GM23338 (cell line): ENCODE measurements at regions not wholly inside any gene's neighbourhood (a gene's known extent, or its start where the extent isn't known, plus 50 kb on each side); places are given as distances from the start of the nearest gene placed in this dataset.

Experiments used
- ATAC-seq: fragments of 200-7000 bp; cut with Tn5 transposase; 3 replicates; pipeline ENCODE4 v1.9.1; 2020
- DNase-seq: peaks from one replicate; pipeline ENCODE4 v3.0.0-alpha.2; 2015; ENCODE audit warnings: low spot score
- H2AFZ ChIP-seq: fragments of 200-600 bp; sonication (generic); 2 replicates; pipeline ENCODE4 v1.8.0; 2016; ENCODE audit warnings: antibody characterized with exemption, mild to moderate bottlenecking, moderate library complexity
- H3F3A ChIP-seq: fragments of 200-600 bp; sonication (generic); replicated peaks from 2 replicates; pipeline ENCODE4 v1.8.0; 2017; ENCODE audit warnings: antibody characterized with exemption, mixed run types, low read depth
- H3K27ac ChIP-seq: fragments of 200-600 bp; sonication (generic); 2 replicates; pipeline ENCODE4 v1.6.1; 2016; ENCODE audit warnings: low read depth
- H3K27me3 ChIP-seq: fragments of 200-600 bp; sonication (generic); 2 replicates; pipeline ENCODE4 v1.8.0; 2016; ENCODE audit warnings: mild to moderate bottlenecking, mixed run types, moderate library complexity; ENCODE audit not compliant: insufficient read depth
- H3K36me3 ChIP-seq: fragments of 200-600 bp; sonication (generic); 2 replicates; pipeline ENCODE4 v1.8.0; 2016; ENCODE audit warnings: mild to moderate bottlenecking; ENCODE audit not compliant: insufficient read depth
- H3K4me1 ChIP-seq: fragments of 200-600 bp; sonication (generic); 2 replicates; pipeline ENCODE4 v1.8.0; 2016; ENCODE audit warnings: mild to moderate bottlenecking, moderate library complexity; ENCODE audit not compliant: insufficient read depth
- H3K4me2 ChIP-seq: fragments of 200-600 bp; sonication (generic); 2 replicates; pipeline ENCODE4 v1.7.1; 2017; ENCODE audit warnings: mixed run types
- H3K4me3 ChIP-seq: fragments of 200-600 bp; sonication (generic); 2 replicates; pipeline ENCODE4 v1.6.1; 2016; ENCODE audit warnings: mixed run types
- H3K79me2 ChIP-seq: fragments of 200-600 bp; sonication (generic); replicated peaks from 2 replicates; pipeline ENCODE4 v1.8.0; 2017; ENCODE audit warnings: mild to moderate bottlenecking; ENCODE audit not compliant: insufficient read depth
- H3K9me2 ChIP-seq: fragments of 200-600 bp; sonication (generic); 2 replicates; pipeline ENCODE4 v1.8.0; 2017; ENCODE audit not compliant: insufficient read depth
- H4K20me1 ChIP-seq: fragments of 200-600 bp; sonication (generic); replicated peaks from 2 replicates; pipeline ENCODE4 v1.8.0; 2017; ENCODE audit warnings: mild to moderate bottlenecking; ENCODE audit not compliant: insufficient read depth
- H3K27ac Mint-ChIP-seq: 2 replicates; pipeline ENCODE4 v1.8.0; 2020; ENCODE audit warnings: inconsistent platforms, mild to moderate bottlenecking, moderate library complexity, mixed read lengths
- H3K27me3 Mint-ChIP-seq: 3 replicates; pipeline ENCODE4 v1.8.0; 2022; ENCODE audit warnings: low read depth, mild to moderate bottlenecking, moderate library complexity, mixed read lengths, inconsistent platforms; ENCODE audit not compliant: insufficient read depth, poor library complexity
- H3K36me3 Mint-ChIP-seq: 3 replicates; pipeline ENCODE4 v1.8.0; 2021; ENCODE audit warnings: low read depth, mild to moderate bottlenecking, inconsistent platforms, moderate library complexity, mixed read lengths
- H3K4me1 Mint-ChIP-seq: 3 replicates; pipeline ENCODE4 v1.8.0; 2020; ENCODE audit warnings: mild to moderate bottlenecking, inconsistent platforms, mixed read lengths
- H3K4me3 Mint-ChIP-seq: 3 replicates; pipeline ENCODE4 v1.8.0; 2021; ENCODE audit warnings: moderate library complexity, mild to moderate bottlenecking, inconsistent platforms, mixed read lengths
- H3K9me3 Mint-ChIP-seq: 3 replicates; pipeline ENCODE4 v1.8.0; 2020; ENCODE audit warnings: moderate library complexity, mild to moderate bottlenecking, inconsistent platforms, mixed read lengths
- CREB1 ChIP-seq: fragments of 250-450 bp; sonication (Bioruptor Pico); IDR thresholded peaks from 2 replicates; pipeline ENCODE4 v1.5.0; 2020; ENCODE audit warnings: low read depth, mild to moderate bottlenecking, moderate library complexity
- CTCF ChIP-seq, 2 experiments: fragments of 200-600 bp in 1 of 2; sonication (generic) in 1 of 2; conservative IDR thresholded peaks; 2 replicates each; pipeline versions ENCODE4 v1.5.1 to v1.6.1; 2016 to 2017; ENCODE audit warnings: antibody characterized with exemption in 2 of 2, low read depth in 2 of 2, mild to moderate bottlenecking in 2 of 2, moderate library complexity in 1 of 2
- ETS1 ChIP-seq: IDR thresholded peaks from 2 replicates; pipeline ENCODE4 v1.6.1; 2016; ENCODE audit warnings: antibody characterized with exemption
- EZH2 ChIP-seq: fragments of 200-600 bp; sonication (generic); IDR thresholded peaks from one replicate; pipeline ENCODE4 v1.8.0; 2017; ENCODE audit warnings: antibody characterized with exemption, mild to moderate bottlenecking, low read depth; ENCODE audit not compliant: unreplicated experiment
- EZH2phosphoT487 ChIP-seq: fragments of 200-600 bp; sonication (generic); IDR thresholded peaks from one replicate; pipeline ENCODE4 v1.8.1; 2018; ENCODE audit warnings: antibody characterized with exemption; ENCODE audit not compliant: unreplicated experiment
- JUNB ChIP-seq: IDR thresholded peaks from one replicate; pipeline ENCODE4 v1.6.1; 2016; ENCODE audit warnings: antibody characterized with exemption; ENCODE audit not compliant: unreplicated experiment
- NANOG ChIP-seq: IDR thresholded peaks from 2 replicates; pipeline ENCODE4 v1.6.1; 2016; ENCODE audit warnings: antibody characterized with exemption, borderline replicate concordance
- POLR2AphosphoS5 ChIP-seq: IDR thresholded peaks from 2 replicates; pipeline ENCODE4 v1.6.1; 2016; ENCODE audit warnings: antibody characterized with exemption, low read depth
- REST ChIP-seq: IDR thresholded peaks from one replicate; pipeline ENCODE4 v1.6.1; 2018; ENCODE audit warnings: antibody characterized with exemption; ENCODE audit not compliant: unreplicated experiment
- STAT1 ChIP-seq: IDR thresholded peaks from one replicate; pipeline ENCODE4 v1.6.1; 2016; ENCODE audit warnings: antibody characterized with exemption; ENCODE audit not compliant: unreplicated experiment
- ZNF114 ChIP-seq: fragments of 250-450 bp; sonication (Bioruptor Pico); IDR thresholded peaks from 2 replicates; pipeline ENCODE4 v1.5.0; 2020; ENCODE audit warnings: mild to moderate bottlenecking, moderate library complexity
- ZNF331 ChIP-seq: fragments of 250-450 bp; sonication (Bioruptor Pico); IDR thresholded peaks from 2 replicates; pipeline ENCODE4 v1.5.0; 2020; ENCODE audit warnings: low read depth, mild to moderate bottlenecking, moderate library complexity
- ZNF462 ChIP-seq: fragments of 250-450 bp; sonication (Bioruptor Pico); IDR thresholded peaks from 2 replicates; pipeline ENCODE4 v1.5.0; 2020; ENCODE audit warnings: mild to moderate bottlenecking, moderate library complexity

GRCh38 chr12:89951050-89951693, 242.5 kb upstream of the ATP2B1 start:
- TF ChIP-seq JUNB (no peak), CTCF (conservative IDR thresholded peaks at IDR 0.05; ENCODE audit: low read depth in 2 of 2) (no peak), ETS1 (no peak), NANOG (no peak), CREB1 (CRISPR knock-in tag) (no peak), ZNF114 (CRISPR knock-in tag) (no peak), STAT1 (no peak), POLR2AphosphoS5 (no peak), EZH2 (no peak), ZNF331 (CRISPR knock-in tag) (no peak), REST (no peak), EZH2phosphoT487 (no peak), ZNF462 (CRISPR knock-in tag) (no peak)
- Histone ChIP-seq H3K4me3 (no peak overlapping the region), H3K4me2 (no peak overlapping the region), H3K9me2 (no peaks in the 10 kb centered on the region), H3K4me1 (peaks cover 24% of the 10 kb centered on the region), H3K27me3 (no peaks in the 10 kb centered on the region), H3K36me3 (no peaks in the 10 kb centered on the region), H3K79me2 (no peaks in the 10 kb centered on the region), H4K20me1 (no peaks in the 10 kb centered on the region), H2AFZ (no peak overlapping the region), H3F3A (no peaks in the 10 kb centered on the region), H3K27ac (no peak overlapping the region)
- Mint-ChIP-seq H3K36me3 (no peaks in the 10 kb centered on the region), H3K4me3 (no peak overlapping the region), H3K9me3 (no peaks in the 10 kb centered on the region), H3K4me1 (peaks cover 30% of the 10 kb centered on the region), H3K27me3 (no peaks in the 10 kb centered on the region), H3K27ac (no peak overlapping the region)
- DNase-seq (no peak), ATAC-seq (no peak)
